HCT116 (cell line): ENCODE measurements at regions not wholly inside any gene's neighbourhood (a gene's known extent, or its start where the extent isn't known, plus 50 kb on each side); places are given as distances from the start of the nearest gene placed in this dataset.

ENCODE experiments used
- ATAC-seq: fragments of 200-7000 bp; cut with Tn5 transposase; 2 replicates; pipeline ENCODE4 v1.9.1; 2020; ENCODE audit warnings: mild to moderate bottlenecking, moderate library complexity
- BruUV-seq: library from RNA; stranded (reverse); fragments of 400-500 nt; replicated peaks from 2 replicates; lab custom pipeline; 2021; lab: Mats Ljungman, UMichigan
- CTCF ChIA-PET: fragments of 300-600 bp; sonication (Branson Sonifier 250); formaldehyde crosslinking; loops from one replicate; lab custom pipeline; 2021; ENCODE audit warnings: antibody characterized with exemption; lab: Charles Lee
- POLR2A ChIA-PET: fragments of 300-600, 350-600 bp; sonication (Branson Sonifier 250); formaldehyde crosslinking; loops from one replicate; lab custom pipeline; 2021; ENCODE audit warnings: antibody characterized with exemption; lab: Charles Lee
- RAD21 ChIA-PET, 2 experiments: fragments of 300-600 bp; sonication (Branson Sonifier 250); formaldehyde crosslinking; loops; one replicate each; lab custom pipeline; 2023; ENCODE audit warnings: low total read pairs in 2 of 2; ENCODE audit not compliant: uncharacterized antibody in 2 of 2, unreplicated experiment in 2 of 2, low non-redundant PET in 1 of 2; lab: Charles Lee
- DNase-seq: peaks from one replicate; pipeline ENCODE4 v3.0.0-alpha.2; 2010; ENCODE audit warnings: low read depth, low spot score
- H2AFZ ChIP-seq: fragments of 200-600 bp; shearing (Covaris generic), sonication (generic); 2 replicates; pipeline ENCODE4 v1.6.1; 2017; ENCODE audit warnings: low read depth, mixed run types, mixed read lengths, antibody characterized with exemption, low read length; ENCODE audit not compliant: poor library complexity, severe bottlenecking
- H3K27ac ChIP-seq: 2 replicates; pipeline ENCODE4 v1.5.1; 2012; ENCODE audit warnings: low read depth, low read length
- H3K27me3 ChIP-seq: fragments of 200-600 bp; sonication (generic); 2 replicates; pipeline ENCODE4 v1.6.1; 2016; ENCODE audit warnings: mixed run types, low read length, mixed read lengths; ENCODE audit not compliant: insufficient read depth
- H3K36me3 ChIP-seq, 2 experiments: fragments of 200-500 bp in 1 of 2; fragments of 200-600 bp in 1 of 2; sonication (Bioruptor generic) in 1 of 2; sonication (generic) in 1 of 2; 2 replicates each; pipeline versions ENCODE4 v1.5.1 to v1.6.1; 2014 to 2016; ENCODE audit warnings: low read length in 2 of 2, inconsistent platforms in 1 of 2, mixed read lengths in 1 of 2, mixed run types in 1 of 2; ENCODE audit not compliant: insufficient read depth in 2 of 2, control insufficient read depth in 1 of 2
- H3K4me1 ChIP-seq, 2 experiments: fragments of 200-600 bp in 1 of 2; sonication (generic) in 1 of 2; 2 replicates each; pipeline versions ENCODE4 v1.5.1 to v1.6.1; 2012 to 2017; ENCODE audit warnings: low read length in 2 of 2, inconsistent platforms in 1 of 2, mild to moderate bottlenecking in 1 of 2, mixed read lengths in 1 of 2, mixed run types in 1 of 2, moderate library complexity in 1 of 2; ENCODE audit not compliant: insufficient read depth in 2 of 2, control insufficient read depth in 1 of 2
- H3K4me2 ChIP-seq: fragments of 200-600 bp; sonication (generic); 2 replicates; pipeline ENCODE4 v1.6.1; 2017; ENCODE audit warnings: mixed run types, low read length, mixed read lengths
- H3K4me3 ChIP-seq, 2 experiments: fragments of 200-600 bp in 1 of 2; sonication (generic) in 1 of 2; replicated peaks in 1 of 2; 2 replicates each; pipeline ENCODE4 v1.5.1; 2011 to 2016; ENCODE audit warnings: low read length in 2 of 2, control low read depth in 1 of 2, low read depth in 1 of 2, mild to moderate bottlenecking in 1 of 2, mixed read lengths in 1 of 2, mixed run types in 1 of 2
- H3K79me2 ChIP-seq: fragments of 200-600 bp; sonication (generic); 2 replicates; pipeline ENCODE4 v1.6.1; 2017; ENCODE audit warnings: mild to moderate bottlenecking, mixed run types, low read length, moderate library complexity, mixed read lengths; ENCODE audit not compliant: insufficient read depth
- H3K9ac ChIP-seq: fragments of 200-600 bp; sonication (generic); 2 replicates; pipeline ENCODE4 v1.6.1; 2016; ENCODE audit warnings: low read length, mixed read lengths
- H3K9me2 ChIP-seq: fragments of 200-600 bp; sonication (generic), shearing (Covaris generic); 2 replicates; pipeline ENCODE4 v1.6.1; 2017; ENCODE audit warnings: mixed run types, mild to moderate bottlenecking, moderate library complexity; ENCODE audit not compliant: insufficient read depth
- H3K9me3 ChIP-seq, 2 experiments: fragments of 200-500 bp in 1 of 2; fragments of 200-600 bp in 1 of 2; sonication (Bioruptor generic) in 1 of 2; sonication (generic) in 1 of 2; 2 replicates each; pipeline ENCODE4 v1.6.1; 2014 to 2017; ENCODE audit warnings: low read length in 2 of 2, mixed read lengths in 2 of 2, inconsistent platforms in 1 of 2, low read depth in 1 of 2, mild to moderate bottlenecking in 1 of 2, mixed run types in 1 of 2, moderate library complexity in 1 of 2; ENCODE audit not compliant: control insufficient read depth in 1 of 2, insufficient read depth in 1 of 2
- H4K20me1 ChIP-seq: fragments of 200-600 bp; sonication (generic), shearing (Covaris generic); 2 replicates; pipeline ENCODE4 v1.6.1; 2017; ENCODE audit warnings: mixed run types, mild to moderate bottlenecking, moderate library complexity; ENCODE audit not compliant: insufficient read depth
- CBX3 ChIP-seq: IDR thresholded peaks from 2 replicates; pipeline ENCODE4 v1.6.1; 2012; ENCODE audit warnings: low read depth
- CEBPB ChIP-seq: IDR thresholded peaks from 2 replicates; pipeline ENCODE4 v1.6.1; 2012; ENCODE audit warnings: low read depth
- EGR1 ChIP-seq: IDR thresholded peaks from 2 replicates; pipeline ENCODE4 v1.6.1; 2012; ENCODE audit warnings: low read depth
- ELF1 ChIP-seq: IDR thresholded peaks from 2 replicates; pipeline ENCODE4 v1.6.1; 2012; ENCODE audit warnings: low read depth, borderline replicate concordance
- EZH2 ChIP-seq: fragments of 200-600 bp; sonication (generic); IDR thresholded peaks from 2 replicates; pipeline ENCODE4 v1.6.1; 2017; ENCODE audit warnings: antibody characterized with exemption, mixed run types
- JUND ChIP-seq: IDR thresholded peaks from 2 replicates; pipeline ENCODE4 v1.6.1; 2012
- POLR2A ChIP-seq: IDR thresholded peaks from 2 replicates; pipeline ENCODE4 v1.7.0; 2011; ENCODE audit warnings: borderline replicate concordance; ENCODE audit not compliant: insufficient read depth, insufficient read length; ENCODE audit errors: extremely low read depth
- RAD21 ChIP-seq: IDR thresholded peaks from 2 replicates; pipeline ENCODE4 v1.6.1; 2012; ENCODE audit warnings: low read depth, mild to moderate bottlenecking
- SIN3A ChIP-seq: IDR thresholded peaks from 2 replicates; pipeline ENCODE4 v1.6.1; 2012; ENCODE audit warnings: low read depth
- TCF7L2 ChIP-seq: IDR thresholded peaks from 2 replicates; pipeline ENCODE4 v1.7.0; 2011; ENCODE audit warnings: borderline replicate concordance, inconsistent platforms; ENCODE audit not compliant: insufficient read depth, insufficient read length; ENCODE audit errors: extremely low read depth
- YY1 ChIP-seq: IDR thresholded peaks from 2 replicates; pipeline ENCODE4 v1.6.1; 2011; ENCODE audit warnings: low read length, low read depth, moderate library complexity, mild to moderate bottlenecking; ENCODE audit not compliant: insufficient replicate concordance; ENCODE audit errors: extremely low read depth
- ZFX ChIP-seq: fragments of 450-650 bp; IDR thresholded peaks from 2 replicates; pipeline ENCODE4 v1.6.1; 2017
- intact Hi-C: fragments of 100-400 bp; cut with micrococcal nuclease; formaldehyde crosslinking; loops from 2 replicates; pipeline ENCODE4 v1.10.0; 2022

GRCh38 chr15:77716632-77717332 is 84.1 kb upstream of the LINGO1 start:
- Histone ChIP-seq H3K9ac (no peak overlapping the region), H3K79me2 (no peaks in the 10 kb centered on the region), H3K27ac (no peak overlapping the region), H3K9me3 (no peaks in the 10 kb centered on the region), H2AFZ (no peak overlapping the region), H3K4me1 (no peaks in the 10 kb centered on the region), H3K9me2 (no peaks in the 10 kb centered on the region), H3K4me2 (no peak overlapping the region), H4K20me1 (no peaks in the 10 kb centered on the region), H3K4me3 (no peak overlapping the region), H3K27me3 (no peaks in the 10 kb centered on the region), H3K36me3 (no peaks in the 10 kb centered on the region)
- TF ChIP-seq SIN3A (no peak), EGR1 (no peak), YY1 (no peak), JUND (no peak), TCF7L2 (no peak), RAD21 (no peak), CEBPB (no peak), ELF1 (no peak), EZH2 (no peak), POLR2A (no peak), ZFX (no peak)
- ChIA-PET RAD21 (no interaction called here), POLR2A (no interaction called here), CTCF (no interaction called here)
- BruUV-seq: no TSS peak
- intact Hi-C loops: no loop called here
- DNase-seq (no peak), ATAC-seq (no peak)

GRCh38 chr15:77715860-77716259 is 83.1 kb upstream of the LINGO1 start:
- TF ChIP-seq JUND (no peak), EGR1 (no peak), POLR2A (no peak), CBX3 (no peak), YY1 (no peak)
- ChIA-PET POLR2A (no interaction called here), RAD21 (no interaction called here), CTCF (no interaction called here)
- ATAC-seq (no peak), DNase-seq (no peak)
- no peaks in the 10 kb centered on the region for H3K27me3 ChIP-seq
- no peaks in the 10 kb centered on the region for H3K36me3 ChIP-seq
- no peaks in the 10 kb centered on the region for H3K9me2 ChIP-seq
- H3K4me2 ChIP-seq: no peak overlapping the region
- intact Hi-C loops: no loop called here
- no peaks in the 10 kb centered on the region for H3K9me3 ChIP-seq
- no peak overlapping the region for H2AFZ ChIP-seq
- H4K20me1 ChIP-seq: no peaks in the 10 kb centered on the region
- no peaks in the 10 kb centered on the region for H3K4me1 ChIP-seq
- H3K9ac ChIP-seq: no peak overlapping the region
- H3K27ac ChIP-seq: no peak overlapping the region
- BruUV-seq: no TSS peak
- H3K4me3 ChIP-seq: no peak overlapping the region
- no peaks in the 10 kb centered on the region for H3K79me2 ChIP-seq
